Hepatocyte (in vitro differentiated cells): ENCODE measurements at regions not wholly inside any gene's neighbourhood (a gene's known extent, or its start where the extent isn't known, plus 50 kb on each side); places are given as distances from the start of the nearest gene placed in this dataset.

Experiments
- DNase-seq: peaks from one replicate; pipeline ENCODE4 v3.0.0-alpha.2; 2016; ENCODE audit warnings: low spot score
- H2AFZ ChIP-seq: fragments of 200-600 bp; sonication (generic); 2 replicates; pipeline ENCODE4 v1.6.0; 2016; ENCODE audit warnings: antibody characterized with exemption, mild to moderate bottlenecking
- H3K27ac ChIP-seq: fragments of 200-600 bp; sonication (generic); 2 replicates; pipeline ENCODE4 v1.5.1; 2016; ENCODE audit warnings: mild to moderate bottlenecking
- H3K27me3 ChIP-seq: fragments of 200-600 bp; sonication (generic); 2 replicates; pipeline ENCODE4 v1.6.1; 2016
- H3K36me3 ChIP-seq: fragments of 200-600 bp; sonication (generic); replicated peaks from 2 replicates; pipeline ENCODE4 v1.5.1; 2016; ENCODE audit warnings: low read depth; ENCODE audit not compliant: insufficient read depth
- H3K4me1 ChIP-seq: fragments of 200-600 bp; sonication (generic); 2 replicates; pipeline ENCODE4 v1.5.1; 2016; ENCODE audit warnings: mild to moderate bottlenecking, moderate library complexity; ENCODE audit not compliant: insufficient read depth
- H3K4me2 ChIP-seq: fragments of 200-600 bp; sonication (generic); 2 replicates; pipeline ENCODE4 v1.6.0; 2016
- H3K4me3 ChIP-seq: fragments of 200-600 bp; sonication (generic); 2 replicates; pipeline ENCODE4 v1.5.1; 2016; ENCODE audit warnings: mild to moderate bottlenecking
- H3K79me2 ChIP-seq: fragments of 200-600 bp; sonication (generic); 2 replicates; pipeline ENCODE4 v1.6.0; 2017; ENCODE audit warnings: mild to moderate bottlenecking
- H3K9me2 ChIP-seq: fragments of 200-600 bp; sonication (generic); replicated peaks from 2 replicates; pipeline ENCODE4 v1.6.0; 2017; ENCODE audit warnings: mild to moderate bottlenecking; ENCODE audit not compliant: insufficient read depth
- H3K9me3 ChIP-seq: fragments of 200-600 bp; sonication (generic); 2 replicates; pipeline ENCODE4 v1.5.1; 2016; ENCODE audit warnings: low read depth, mild to moderate bottlenecking
- H4K20me1 ChIP-seq: fragments of 200-600 bp; sonication (generic); 2 replicates; pipeline ENCODE4 v1.6.0; 2016; ENCODE audit warnings: mild to moderate bottlenecking; ENCODE audit not compliant: insufficient read depth, poor library complexity, severe bottlenecking
- EZH2 ChIP-seq: fragments of 200-600 bp; sonication (generic); IDR thresholded peaks from 2 replicates; pipeline ENCODE4 v1.6.1; 2016; ENCODE audit warnings: antibody characterized with exemption, mild to moderate bottlenecking, borderline replicate concordance
- EZH2phosphoT487 ChIP-seq: fragments of 200-600 bp; sonication (generic); IDR thresholded peaks from one replicate; pipeline ENCODE4 v1.6.1; 2018; ENCODE audit warnings: antibody characterized with exemption, mild to moderate bottlenecking, low read depth, moderate library complexity; ENCODE audit not compliant: unreplicated experiment, severe bottlenecking
- WGBS: methylation state at CpG from one replicate; pipeline ENCODE4 v1.1.6; 2016; ENCODE audit warnings: low lambda C conversion rate; ENCODE audit errors: missing lambda C conversion rate; 5-methylcytosine and 5-hydroxymethylcytosine counted together
- TF ChIP-seq, protein P1 (sequence below): fragments of 200-600 bp; sonication (generic); IDR thresholded peaks from 2 replicates; pipeline ENCODE4 v1.5.1; 2016; ENCODE audit warnings: antibody characterized with exemption, mild to moderate bottlenecking; ENCODE audit not compliant: poor library complexity

DNA sequence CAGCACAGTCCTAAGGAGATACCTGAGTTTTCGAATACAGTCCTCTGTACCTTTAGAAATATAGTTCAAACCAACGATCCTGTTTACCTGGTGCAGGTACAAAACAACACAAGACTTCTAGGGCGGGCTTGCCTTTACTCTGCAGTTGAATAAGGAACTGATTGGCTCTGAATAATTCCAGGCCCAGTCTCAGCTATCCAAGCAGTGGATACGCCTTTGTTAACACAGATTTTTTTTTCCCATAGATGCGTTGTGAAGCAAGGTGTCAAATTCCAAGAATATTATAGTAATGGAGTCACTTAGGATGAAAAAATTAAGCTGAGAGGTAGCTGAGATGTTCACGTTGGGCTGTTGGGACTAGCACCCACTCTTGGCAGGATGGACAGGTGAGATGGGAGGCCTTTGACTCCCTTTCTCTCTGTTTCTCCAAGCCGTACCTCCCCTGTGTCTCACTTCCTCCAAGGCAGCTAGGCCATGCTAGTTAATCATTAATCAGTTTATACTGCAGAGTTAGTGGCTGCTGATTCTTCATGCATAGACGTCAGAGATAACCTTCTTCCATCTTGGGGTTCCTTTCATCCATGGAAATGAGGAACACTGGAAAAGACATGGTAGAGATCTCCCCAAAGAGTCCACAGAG, 380.8 kb upstream of the ACVR2A start:
- no peak overlapping the region for H3K4me3 ChIP-seq
- no peaks in the 10 kb centered on the region for H3K79me2 ChIP-seq
- H3K4me1 ChIP-seq, result peaks cover 14% of the 10 kb centered on the region
- DNase-seq, result peak; percentile 63
- peak overlapping the region; percentile 92 for H3K27ac ChIP-seq
- H2AFZ ChIP-seq, result peak overlapping the region; percentile 5
- H3K36me3 ChIP-seq, result no peaks in the 10 kb centered on the region
- WGBS, result 74% methylated on average over 8 of the region's 8 CpGs
- TF ChIP-seq EZH2phosphoT487, result no peak
- TF ChIP-seq EZH2, result no peak
- TF ChIP-seq, protein P1, sequence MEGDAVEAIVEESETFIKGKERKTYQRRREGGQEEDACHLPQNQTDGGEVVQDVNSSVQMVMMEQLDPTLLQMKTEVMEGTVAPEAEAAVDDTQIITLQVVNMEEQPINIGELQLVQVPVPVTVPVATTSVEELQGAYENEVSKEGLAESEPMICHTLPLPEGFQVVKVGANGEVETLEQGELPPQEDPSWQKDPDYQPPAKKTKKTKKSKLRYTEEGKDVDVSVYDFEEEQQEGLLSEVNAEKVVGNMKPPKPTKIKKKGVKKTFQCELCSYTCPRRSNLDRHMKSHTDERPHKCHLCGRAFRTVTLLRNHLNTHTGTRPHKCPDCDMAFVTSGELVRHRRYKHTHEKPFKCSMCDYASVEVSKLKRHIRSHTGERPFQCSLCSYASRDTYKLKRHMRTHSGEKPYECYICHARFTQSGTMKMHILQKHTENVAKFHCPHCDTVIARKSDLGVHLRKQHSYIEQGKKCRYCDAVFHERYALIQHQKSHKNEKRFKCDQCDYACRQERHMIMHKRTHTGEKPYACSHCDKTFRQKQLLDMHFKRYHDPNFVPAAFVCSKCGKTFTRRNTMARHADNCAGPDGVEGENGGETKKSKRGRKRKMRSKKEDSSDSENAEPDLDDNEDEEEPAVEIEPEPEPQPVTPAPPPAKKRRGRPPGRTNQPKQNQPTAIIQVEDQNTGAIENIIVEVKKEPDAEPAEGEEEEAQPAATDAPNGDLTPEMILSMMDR, result no peak
- H3K9me2 ChIP-seq, result no peaks in the 10 kb centered on the region
- no peak overlapping the region for H3K4me2 ChIP-seq
- no peaks in the 10 kb centered on the region for H4K20me1 ChIP-seq
- H3K27me3 ChIP-seq, result no peaks in the 10 kb centered on the region
- no peaks in the 10 kb centered on the region for H3K9me3 ChIP-seq

DNA sequence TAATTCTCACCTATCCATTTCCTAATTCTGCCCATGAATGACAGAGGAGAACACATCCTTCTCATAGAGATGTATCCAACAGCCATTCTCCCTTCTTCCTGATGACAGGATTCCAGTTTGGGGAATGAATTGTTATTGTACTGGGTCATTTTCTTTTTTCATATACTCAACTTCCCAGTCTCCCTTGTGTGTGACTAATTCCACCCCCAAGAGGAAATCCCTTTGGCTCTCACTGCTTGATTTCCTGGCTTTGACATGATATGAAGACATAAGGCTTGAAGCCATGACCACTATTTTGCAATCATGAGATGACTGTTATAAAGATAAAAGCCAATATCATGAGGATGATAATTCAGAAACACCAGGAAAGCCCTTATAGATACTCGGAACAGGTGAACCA, 384.7 kb upstream of the ACVR2A start:
- Histone ChIP-seq H3K36me3 (no peaks in the 10 kb centered on the region), H3K27me3 (no peaks in the 10 kb centered on the region), H3K79me2 (no peaks in the 10 kb centered on the region), H3K4me2 (no peak overlapping the region), H3K27ac (no peak overlapping the region), H2AFZ (no peak overlapping the region), H3K4me1 (peaks cover 10% of the 10 kb centered on the region), H4K20me1 (no peaks in the 10 kb centered on the region), H3K9me3 (no peaks in the 10 kb centered on the region), H3K4me3 (no peak overlapping the region), H3K9me2 (no peaks in the 10 kb centered on the region)
- no peak for DNase-seq
- 89% methylated on average over 1 of the region's 1 CpG for WGBS
- TF ChIP-seq EZH2 (no peak), EZH2phosphoT487 (no peak)
- TF ChIP-seq, protein P1, result no peak

DNA sequence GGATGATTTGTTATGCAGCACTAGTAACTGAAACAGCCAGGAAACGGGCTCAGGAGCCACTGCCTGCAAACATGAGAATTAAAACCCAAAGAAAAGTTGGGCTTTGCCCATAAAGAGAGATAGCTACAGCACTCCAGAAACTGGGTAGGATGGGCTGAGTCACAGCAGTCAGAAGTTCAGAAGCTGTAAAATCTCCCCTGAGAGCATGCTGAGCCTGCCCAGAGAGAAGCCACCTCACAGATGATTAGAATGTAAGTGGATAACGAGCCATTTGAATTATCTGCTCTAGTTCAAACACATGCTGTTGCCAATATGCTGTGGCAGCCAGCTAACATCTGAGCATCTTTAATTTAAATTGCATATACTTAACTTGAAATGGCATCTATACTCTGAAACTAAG, 388.1 kb upstream of the ACVR2A start:
- H3K27ac ChIP-seq, result no peak overlapping the region
- H3K9me2 ChIP-seq, result no peaks in the 10 kb centered on the region
- H3K27me3 ChIP-seq, result no peaks in the 10 kb centered on the region
- H4K20me1 ChIP-seq, result no peaks in the 10 kb centered on the region
- H3K36me3 ChIP-seq, result no peaks in the 10 kb centered on the region
- peak; percentile 42 for DNase-seq
- no peaks in the 10 kb centered on the region for H3K4me1 ChIP-seq
- no peak for TF ChIP-seq EZH2
- no peak for TF ChIP-seq EZH2phosphoT487
- TF ChIP-seq, protein P1, result no peak
- 57% methylated on average over 2 of the region's 2 CpGs for WGBS
- H3K4me2 ChIP-seq, result no peak overlapping the region
- no peaks in the 10 kb centered on the region for H3K9me3 ChIP-seq
- no peak overlapping the region for H3K4me3 ChIP-seq
- H3K79me2 ChIP-seq, result no peaks in the 10 kb centered on the region
- H2AFZ ChIP-seq, result no peak overlapping the region
